Glutamatergic neuron (in vitro differentiated cells): ENCODE measurements at regions not wholly inside any gene's neighbourhood (a gene's known extent, or its start where the extent isn't known, plus 50 kb on each side); places are given as distances from the start of the nearest gene placed in this dataset.

Experiments
- DNase-seq: peaks from one replicate; pipeline ENCODE4 v3.0.0; 2022
- H3K27ac Mint-ChIP-seq: one replicate; pipeline ENCODE4 v1.8.0; 2020; ENCODE audit warnings: mild to moderate bottlenecking, mixed read lengths, inconsistent platforms; ENCODE audit not compliant: unreplicated experiment
- H3K27me3 Mint-ChIP-seq: one replicate; pipeline ENCODE4 v1.8.0; 2020; ENCODE audit warnings: mild to moderate bottlenecking, moderate library complexity, mixed read lengths, inconsistent platforms; ENCODE audit not compliant: unreplicated experiment
- H3K36me3 Mint-ChIP-seq: one replicate; pipeline ENCODE4 v1.8.0; 2020; ENCODE audit warnings: mild to moderate bottlenecking, mixed read lengths, inconsistent platforms; ENCODE audit not compliant: unreplicated experiment
- H3K4me1 Mint-ChIP-seq: one replicate; pipeline ENCODE4 v1.8.0; 2020; ENCODE audit warnings: mild to moderate bottlenecking, low read depth, mixed read lengths, inconsistent platforms; ENCODE audit not compliant: unreplicated experiment
- H3K4me3 Mint-ChIP-seq: one replicate; pipeline ENCODE4 v1.8.0; 2020; ENCODE audit warnings: mild to moderate bottlenecking, mixed read lengths, inconsistent platforms; ENCODE audit not compliant: unreplicated experiment
- H3K9me3 Mint-ChIP-seq: one replicate; pipeline ENCODE4 v1.8.0; 2020; ENCODE audit warnings: mild to moderate bottlenecking, moderate library complexity, mixed read lengths, inconsistent platforms; ENCODE audit not compliant: unreplicated experiment
- TF ChIP-seq, protein P1 (sequence below): fragments of 200-600 bp; sonication (generic); IDR thresholded peaks from one replicate; pipeline ENCODE4 v1.5.0; 2021; ENCODE audit not compliant: partially characterized antibody, unreplicated experiment

DNA sequence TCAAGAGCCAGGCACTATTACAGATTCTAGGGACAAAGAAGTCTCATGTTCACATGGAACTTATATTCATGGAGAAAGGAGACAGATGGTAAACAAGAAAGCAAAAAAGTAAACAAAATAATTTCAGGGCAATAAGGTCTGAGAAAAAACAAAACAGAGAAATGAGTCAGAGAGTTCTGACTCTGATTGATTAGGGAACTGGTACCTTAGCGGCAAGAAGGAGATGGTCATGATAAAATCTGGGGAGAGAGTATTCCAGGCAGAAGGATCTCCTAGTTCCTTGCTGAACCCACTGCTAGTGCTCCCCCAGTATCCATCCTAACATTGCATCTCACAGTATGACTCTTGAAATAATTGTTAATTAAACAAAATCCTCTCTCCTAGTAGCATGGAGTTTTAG, 161.8 kb upstream of the KLF7 start:
- Mint-ChIP-seq H3K9me3 (no peaks in the 10 kb centered on the region), H3K4me3 (no peak overlapping the region)

DNA sequence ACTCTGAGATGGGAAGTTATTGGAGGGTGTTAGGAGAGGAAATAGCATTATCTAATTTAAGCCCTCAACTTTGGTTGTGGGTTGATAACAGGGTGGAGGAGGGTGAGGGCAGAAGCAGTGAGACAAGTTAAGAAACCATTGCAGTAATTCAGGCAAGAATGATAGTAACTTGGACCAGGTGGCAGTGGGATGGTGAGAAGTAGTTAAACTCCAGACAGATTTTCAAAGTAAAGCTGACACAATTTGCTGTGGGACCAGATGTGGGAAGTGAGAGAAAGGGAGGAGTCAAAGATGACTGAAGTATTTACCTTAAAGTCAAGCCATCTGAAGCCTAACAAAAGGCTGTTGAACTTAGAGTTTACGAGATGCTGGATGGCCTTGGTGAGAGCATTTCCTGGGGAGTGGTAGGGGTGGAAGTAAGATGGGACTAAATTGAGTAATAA, 163.2 kb upstream of the KLF7 start:
- H3K27me3 Mint-ChIP-seq = peaks cover 2% of the 10 kb centered on the region
- H3K9me3 Mint-ChIP-seq = no peaks in the 10 kb centered on the region
- peaks cover 21% of the 10 kb centered on the region for H3K4me1 Mint-ChIP-seq
- no peak overlapping the region for H3K4me3 Mint-ChIP-seq
- TF ChIP-seq, protein P1, sequence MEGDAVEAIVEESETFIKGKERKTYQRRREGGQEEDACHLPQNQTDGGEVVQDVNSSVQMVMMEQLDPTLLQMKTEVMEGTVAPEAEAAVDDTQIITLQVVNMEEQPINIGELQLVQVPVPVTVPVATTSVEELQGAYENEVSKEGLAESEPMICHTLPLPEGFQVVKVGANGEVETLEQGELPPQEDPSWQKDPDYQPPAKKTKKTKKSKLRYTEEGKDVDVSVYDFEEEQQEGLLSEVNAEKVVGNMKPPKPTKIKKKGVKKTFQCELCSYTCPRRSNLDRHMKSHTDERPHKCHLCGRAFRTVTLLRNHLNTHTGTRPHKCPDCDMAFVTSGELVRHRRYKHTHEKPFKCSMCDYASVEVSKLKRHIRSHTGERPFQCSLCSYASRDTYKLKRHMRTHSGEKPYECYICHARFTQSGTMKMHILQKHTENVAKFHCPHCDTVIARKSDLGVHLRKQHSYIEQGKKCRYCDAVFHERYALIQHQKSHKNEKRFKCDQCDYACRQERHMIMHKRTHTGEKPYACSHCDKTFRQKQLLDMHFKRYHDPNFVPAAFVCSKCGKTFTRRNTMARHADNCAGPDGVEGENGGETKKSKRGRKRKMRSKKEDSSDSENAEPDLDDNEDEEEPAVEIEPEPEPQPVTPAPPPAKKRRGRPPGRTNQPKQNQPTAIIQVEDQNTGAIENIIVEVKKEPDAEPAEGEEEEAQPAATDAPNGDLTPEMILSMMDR = no peak
- no peaks in the 10 kb centered on the region for H3K36me3 Mint-ChIP-seq
- DNase-seq = no peak
- H3K27ac Mint-ChIP-seq = no peak overlapping the region

More for the DNA sequence above, 161.8 kb upstream of the KLF7 start:
- no peak overlapping the region for H3K27ac Mint-ChIP-seq
- DNase-seq = no peak
- H3K4me1 Mint-ChIP-seq = peaks cover 14% of the 10 kb centered on the region
- no peaks in the 10 kb centered on the region for H3K36me3 Mint-ChIP-seq
- H3K27me3 Mint-ChIP-seq = no peaks in the 10 kb centered on the region
- TF ChIP-seq, protein P1 = no peak

DNA sequence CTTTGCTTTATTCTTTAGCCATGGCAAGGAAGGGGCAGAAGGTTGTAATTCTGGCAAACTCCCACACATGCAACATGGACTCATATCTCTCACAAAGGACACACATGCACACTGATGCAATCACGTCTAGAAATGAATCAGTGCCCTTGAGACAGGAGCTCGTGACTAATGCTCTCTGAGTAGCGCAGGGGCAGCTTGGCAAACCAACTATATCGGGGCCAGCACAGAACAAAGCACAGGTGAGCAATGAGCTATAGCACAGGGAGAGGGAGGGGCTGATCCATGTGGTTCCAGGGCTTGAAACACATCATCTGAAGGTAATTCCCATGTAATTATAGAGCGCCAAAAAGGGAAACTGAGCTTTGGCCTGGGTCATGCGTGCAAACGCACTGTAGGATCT, 165.2 kb upstream of the KLF7 start:
- no peak for DNase-seq
- H3K4me1 Mint-ChIP-seq = peaks cover 37% of the 10 kb centered on the region
- no peaks in the 10 kb centered on the region for H3K9me3 Mint-ChIP-seq

DNA sequence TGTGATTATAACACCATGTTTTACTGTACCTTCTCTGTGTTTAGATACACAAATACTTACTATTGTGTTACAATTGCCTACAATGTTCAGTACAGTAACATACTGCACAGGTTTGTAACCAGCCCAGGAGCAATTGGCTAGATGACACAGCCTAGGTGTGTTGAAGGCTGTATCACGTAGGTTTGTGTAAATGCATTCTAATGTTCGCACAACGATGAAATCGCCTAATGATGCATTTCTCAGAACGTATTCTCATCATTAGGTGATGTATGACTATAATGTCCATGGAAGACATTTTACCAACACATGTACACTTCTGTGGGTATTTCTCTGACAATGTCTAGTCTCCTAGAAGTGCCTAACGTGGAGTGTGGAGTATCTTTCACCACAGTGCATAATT, 165.9 kb upstream of the KLF7 start:
- H3K4me1 Mint-ChIP-seq = peaks cover 39% of the 10 kb centered on the region
- H3K9me3 Mint-ChIP-seq = no peaks in the 10 kb centered on the region
- TF ChIP-seq, protein P1 = no peak
- peaks cover 5% of the 10 kb centered on the region for H3K27me3 Mint-ChIP-seq
- H3K36me3 Mint-ChIP-seq = no peaks in the 10 kb centered on the region
- H3K4me3 Mint-ChIP-seq = no peak overlapping the region
- DNase-seq = no peak
- H3K27ac Mint-ChIP-seq = no peak overlapping the region

More for the DNA sequence above, 165.2 kb upstream of the KLF7 start:
- Mint-ChIP-seq H3K4me3 (no peak overlapping the region), H3K27me3 (peaks cover 5% of the 10 kb centered on the region), H3K36me3 (no peaks in the 10 kb centered on the region), H3K27ac (peak overlapping the region; percentile 44)
- TF ChIP-seq, protein P1 = no peak

DNA sequence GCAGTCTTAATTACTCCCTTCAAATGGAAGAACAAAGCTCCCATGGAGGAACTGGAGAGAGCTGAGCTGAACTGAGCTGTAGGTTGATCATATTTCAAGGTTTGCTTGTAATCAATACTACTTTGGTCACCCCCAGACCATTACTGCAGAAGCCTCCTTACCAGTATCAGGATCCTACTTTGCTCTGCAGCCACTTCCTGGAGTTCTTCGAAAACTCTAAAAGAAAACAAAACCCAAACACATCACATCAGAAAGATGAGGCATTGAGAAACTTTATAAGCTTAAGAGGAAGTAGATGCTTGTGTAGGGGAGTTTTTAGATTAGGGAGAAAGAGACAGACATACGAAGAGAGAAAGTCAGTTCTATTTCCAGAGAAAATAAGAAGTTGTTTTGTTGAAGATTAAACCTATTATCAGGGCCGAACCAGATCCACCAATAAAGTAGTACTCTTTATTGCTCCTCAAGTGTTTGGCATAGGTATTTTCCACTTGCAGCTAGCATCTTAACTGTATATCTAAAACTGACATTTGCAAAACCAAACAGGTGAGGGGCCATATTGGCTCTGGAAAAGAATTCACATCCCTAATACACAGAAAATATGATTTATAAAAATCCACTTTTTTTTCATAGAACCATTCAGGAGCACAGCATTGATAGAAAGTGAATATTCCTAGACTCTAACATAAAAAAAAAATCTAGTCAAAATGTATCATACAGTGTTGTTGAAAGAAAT, 166.9 kb upstream of the KLF7 start:
- no peak for DNase-seq
- Mint-ChIP-seq H3K27ac (peak overlapping the region; percentile 53), H3K4me1 (peaks cover 48% of the 10 kb centered on the region), H3K36me3 (no peaks in the 10 kb centered on the region), H3K4me3 (peak overlapping the region; percentile 41), H3K27me3 (peaks cover 5% of the 10 kb centered on the region), H3K9me3 (no peaks in the 10 kb centered on the region)
- TF ChIP-seq, protein P1 = no peak
